Stimulated activated CD8-positive, alpha-beta memory T cell treated with anti-CD3 and anti-CD28 coated beads, Interleukin-12 subunit alpha, Interleukin-12 subunit beta, amount 100 ng/mL, for 4 hours (primary cell): ENCODE measurements at regions not wholly inside any gene's neighbourhood (a gene's known extent, or its start where the extent isn't known, plus 50 kb on each side); places are given as distances from the start of the nearest gene placed in this dataset.

Experiments used
- DNase-seq: peaks from one replicate; pipeline ENCODE4 v3.0.0-alpha.2; 2020; ENCODE audit warnings: low read depth

DNA sequence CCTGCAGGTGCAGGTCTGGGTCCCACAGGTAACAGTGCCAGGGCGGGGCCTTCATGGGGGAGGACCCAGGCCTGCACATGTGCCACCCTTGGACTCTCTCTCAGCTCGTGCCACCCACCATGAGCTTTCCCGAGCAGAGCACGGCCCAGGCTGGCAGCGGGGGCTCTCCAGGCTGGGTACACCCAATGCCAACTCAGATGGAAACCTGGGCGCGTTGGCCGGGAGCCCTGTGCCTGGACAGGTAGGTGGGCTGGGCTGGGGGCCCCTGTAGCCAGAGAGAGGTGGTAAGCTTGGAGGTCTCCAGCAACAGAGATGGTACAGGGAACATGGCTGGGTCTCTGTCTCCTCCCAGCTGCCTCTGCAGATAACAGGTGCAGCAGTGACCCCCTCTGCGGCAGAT, 69.9 kb upstream of the ADARB2 start:
- DNase-seq = no peak

DNA sequence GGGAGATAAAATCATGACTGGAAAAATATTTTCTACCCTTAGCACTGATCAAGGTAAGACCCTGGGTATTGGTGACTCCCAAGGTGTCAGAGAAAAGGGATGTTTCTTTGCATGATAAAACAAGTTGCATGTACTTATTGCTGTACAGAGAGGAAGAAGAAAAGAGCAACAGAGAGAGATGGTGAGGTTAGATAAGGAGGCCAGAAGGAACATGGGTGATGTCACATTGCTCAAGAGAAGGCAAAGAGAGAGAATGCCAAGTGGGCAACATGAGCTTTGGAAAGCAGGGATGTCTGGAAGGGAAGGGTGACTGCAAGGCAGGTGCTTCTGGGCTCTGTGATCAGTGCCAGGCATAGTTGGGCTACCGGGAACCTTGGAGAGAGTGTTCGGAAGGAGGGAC, 65.1 kb upstream of the ADARB2 start:
- no peak for DNase-seq

DNA sequence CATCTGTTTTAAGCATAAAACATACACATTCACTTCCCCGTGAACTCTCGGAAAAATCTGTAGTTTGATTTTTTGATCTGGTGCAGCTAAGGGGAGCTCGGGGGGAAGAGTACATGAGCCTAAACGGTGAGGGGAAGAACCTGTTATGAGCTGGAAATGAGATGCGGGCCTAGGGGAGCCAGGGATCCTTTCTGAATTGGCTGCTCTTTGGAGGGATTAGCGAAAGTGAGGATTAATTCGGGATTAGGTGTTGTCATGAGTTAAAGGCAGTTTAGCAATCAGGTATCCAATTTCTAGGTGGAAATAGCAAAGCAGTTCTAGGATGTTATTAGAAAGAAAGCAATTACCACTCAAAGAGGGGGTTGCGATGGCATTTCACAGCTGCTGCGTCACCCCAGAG, 51.1 kb upstream of the ADARB2 start:
- DNase-seq = no peak
